K562 (cell line): ENCODE measurements at regions not wholly inside any gene's neighbourhood (a gene's known extent, or its start where the extent isn't known, plus 50 kb on each side); places are given as distances from the start of the nearest gene placed in this dataset.

ENCODE experiments used
- ATF4 ChIP-seq: fragments of 450-650 bp; formaldehyde crosslinking; IDR thresholded peaks from 2 replicates; pipeline ENCODE4 v1.4.0; 2022; ENCODE audit warnings: mild to moderate bottlenecking, moderate library complexity
- CXXC5 ChIP-seq: fragments of 250-450 bp; sonication (Bioruptor Pico); IDR thresholded peaks from 2 replicates; pipeline ENCODE4 v1.8.0; 2022; ENCODE audit warnings: inconsistent platforms, mild to moderate bottlenecking, moderate library complexity
- EP300 ChIP-seq: IDR thresholded peaks from 2 replicates; pipeline ENCODE4 v1.6.1; 2012; ENCODE audit warnings: low read length, improper control_type of control experiment
- FOXO4 ChIP-seq: fragments of 450-650 bp; formaldehyde crosslinking; IDR thresholded peaks from 2 replicates; pipeline ENCODE4 v1.4.0; 2020; ENCODE audit warnings: mild to moderate bottlenecking, moderate library complexity
- MBD1 ChIP-seq: fragments of 250-450 bp; sonication (Bioruptor Pico); IDR thresholded peaks from 2 replicates; pipeline ENCODE4 v1.8.0; 2022; ENCODE audit warnings: inconsistent platforms
- MXI1 ChIP-seq: IDR thresholded peaks from 2 replicates; pipeline ENCODE4 v1.6.1; 2011; ENCODE audit warnings: low read depth, mild to moderate bottlenecking, improper control_type of control experiment, low read length
- PHTF2 ChIP-seq: fragments of 250-450 bp; sonication (Bioruptor Pico); IDR thresholded peaks from 2 replicates; pipeline ENCODE4 v1.5.0; 2021; ENCODE audit warnings: mild to moderate bottlenecking
- RERE ChIP-seq: sonication (generic); formaldehyde crosslinking; IDR thresholded peaks from 2 replicates; pipeline ENCODE4 v1.8.0; 2023; ENCODE audit warnings: missing genetic modification reagents, mild to moderate bottlenecking, borderline replicate concordance
- TGIF2 ChIP-seq: sonication (generic); formaldehyde crosslinking; IDR thresholded peaks from 2 replicates; pipeline ENCODE4 v1.8.1; 2022; ENCODE audit warnings: mild to moderate bottlenecking, missing genetic modification reagents, moderate library complexity
- XRCC5 ChIP-seq: fragments of 200-400 bp; formaldehyde crosslinking; IDR thresholded peaks from 2 replicates; pipeline ENCODE4 v1.6.1; 2017; ENCODE audit warnings: low read depth, mild to moderate bottlenecking, low read length
- ZFP36 ChIP-seq: fragments of 150-350 bp; IDR thresholded peaks from 2 replicates; pipeline ENCODE4 v1.6.1; 2018; ENCODE audit warnings: low read length, low read depth; ENCODE audit not compliant: partially characterized antibody
- ZNF124 ChIP-seq: sonication (generic); formaldehyde crosslinking; IDR thresholded peaks from 2 replicates; pipeline ENCODE4 v1.8.1; 2022; ENCODE audit warnings: missing genetic modification reagents
- ZNF76 ChIP-seq: fragments of 250-450 bp; sonication (Bioruptor Pico); IDR thresholded peaks from 2 replicates; pipeline ENCODE4 v1.4.0; 2020; ENCODE audit warnings: mild to moderate bottlenecking, moderate library complexity, borderline replicate concordance
- TF ChIP-seq, protein P1 (sequence below): sonication (generic); formaldehyde crosslinking; IDR thresholded peaks from 2 replicates; pipeline ENCODE4 v1.9.0; 2022; ENCODE audit warnings: mild to moderate bottlenecking, missing genetic modification reagents

DNA sequence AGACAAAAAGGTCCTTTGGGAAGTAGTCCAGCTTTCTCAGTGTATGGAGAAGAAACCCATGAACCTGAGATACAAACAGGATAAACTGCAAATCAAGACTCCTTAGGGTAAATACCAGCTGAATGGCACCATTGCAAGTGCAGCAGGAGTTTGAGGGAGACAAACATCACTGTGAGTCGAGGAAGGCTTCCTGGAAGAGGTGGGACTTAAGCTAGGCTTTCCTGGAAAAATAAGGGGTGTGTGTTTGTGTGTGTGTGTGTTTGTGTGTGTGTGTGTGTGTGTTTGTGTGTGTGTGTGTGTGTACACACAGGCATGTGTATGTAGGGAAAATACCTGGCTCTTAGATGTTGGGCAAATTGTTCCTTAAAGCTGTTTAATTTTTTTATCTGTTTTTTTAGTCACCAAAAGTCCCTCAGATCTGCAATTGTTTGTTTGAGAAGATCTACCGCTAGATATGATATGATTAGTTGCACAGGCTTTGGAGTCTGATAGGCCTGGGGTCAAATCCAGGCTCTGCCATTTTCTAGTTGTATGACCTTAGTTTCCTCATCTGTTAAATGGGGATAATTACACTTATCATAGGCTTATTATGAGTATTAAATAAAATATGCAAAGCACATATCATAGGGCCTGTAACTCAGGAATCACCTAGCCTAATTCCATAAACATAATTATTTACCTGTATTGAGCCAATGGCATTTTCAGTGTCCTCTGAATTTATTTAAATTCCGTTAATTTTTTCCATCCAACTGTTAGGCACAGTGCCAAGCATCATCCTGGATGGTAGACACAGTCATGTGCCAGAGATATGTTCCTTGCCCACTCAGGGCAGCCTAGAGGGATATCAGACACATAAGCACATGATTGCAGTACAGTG lies 85.6 kb upstream of the EED start (continued):
- no peak for TF ChIP-seq FOXO4 (CRISPR knock-in tag)
- peak; percentile 61 for TF ChIP-seq CXXC5 (CRISPR knock-in tag)
- TF ChIP-seq MXI1, result no peak
- 0 out of 2 replicates have a peak, but pooled peaks have one; percentile 32 for TF ChIP-seq ZNF76 (CRISPR knock-in tag)
- TF ChIP-seq PHTF2 (CRISPR knock-in tag), result no peak
- TF ChIP-seq ZFP36, result peak; percentile 95
- no peak for TF ChIP-seq ATF4 (CRISPR knock-in tag)
- peak; percentile 60 for TF ChIP-seq EP300
- no peak for TF ChIP-seq RERE (CRISPR knock-in tag)
- TF ChIP-seq, protein P1, sequence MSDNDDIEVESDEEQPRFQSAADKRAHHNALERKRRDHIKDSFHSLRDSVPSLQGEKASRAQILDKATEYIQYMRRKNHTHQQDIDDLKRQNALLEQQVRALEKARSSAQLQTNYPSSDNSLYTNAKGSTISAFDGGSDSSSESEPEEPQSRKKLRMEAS (CRISPR knock-in tag), result no peak
- no peak for TF ChIP-seq XRCC5
- no peak for TF ChIP-seq MBD1 (CRISPR knock-in tag)
- no peak for TF ChIP-seq ZNF124 (CRISPR knock-in tag)
- no peak for TF ChIP-seq TGIF2
